ENCODE measurements at regions not wholly inside any gene's neighbourhood (a gene's known extent, or its start where the extent isn't known, plus 50 kb on each side); places are given as distances from the start of the nearest gene placed in this dataset.
A peak's percentile ranks its signal among the peaks of the same experiment; 100 is the strongest.
"Not testable (repeated sequence)": the region's sequence is repeated elsewhere in the genome, so short reads cannot be mapped to it uniquely, and the experiment has no call there.

GRCh38 chr21:15204140-15204969 is 139.6 kb upstream of the NRIP1 start:
- no peak for FAIRE-seq

- FAIRE-seq: no peak
These were observed 140.1 kb upstream of the NRIP1 start for GRCh38 chr21:15204970-15205286.

- FAIRE-seq: no peak
These were observed 141.7 kb upstream of the NRIP1 start for GRCh38 chr21:15206514-15206913.

- no peak for FAIRE-seq
These were observed 142.4 kb upstream of the NRIP1 start for GRCh38 chr21:15207231-15207630.

GRCh38 chr21:15207635-15208370 is 143.0 kb upstream of the NRIP1 start:
- no peak for FAIRE-seq

- no peak for FAIRE-seq
These were observed 144.0 kb upstream of the NRIP1 start for GRCh38 chr21:15208786-15209185.

- FAIRE-seq: no peak
These were observed 144.4 kb upstream of the NRIP1 start for GRCh38 chr21:15209224-15209623.

- FAIRE-seq: no peak
These were observed 145.5 kb upstream of the NRIP1 start for GRCh38 chr21:15210235-15210678.

GRCh38 chr21:15211491-15212133 is 146.8 kb upstream of the NRIP1 start:
- FAIRE-seq: no peak

- FAIRE-seq: no peak
These were observed 147.4 kb upstream of the NRIP1 start for GRCh38 chr21:15212206-15212605.

- FAIRE-seq: not testable (repeated sequence)
These were observed 153.7 kb upstream of the NRIP1 start for GRCh38 chr21:15218476-15218875.

GRCh38 chr21:15219039-15219438 is 154.2 kb upstream of the NRIP1 start:
- no peak for FAIRE-seq

- FAIRE-seq: no peak
These were observed 155.1 kb upstream of the NRIP1 start for GRCh38 chr21:15219894-15220293.

- peak; percentile 64 for FAIRE-seq
These were observed 157.1 kb upstream of the NRIP1 start for GRCh38 chr21:15221799-15222386.

GRCh38 chr21:15222707-15223106 is 157.9 kb upstream of the NRIP1 start:
- FAIRE-seq: no peak

GRCh38 chr21:15224346-15225086 is 159.7 kb upstream of the NRIP1 start:
- no peak for FAIRE-seq

GRCh38 chr21:15227919-15228318 is 163.1 kb upstream of the NRIP1 start:
- FAIRE-seq: no peak

- no peak for FAIRE-seq
These were observed 164.6 kb upstream of the NRIP1 start for GRCh38 chr21:15229390-15229789.

GRCh38 chr21:15233611-15234010 is 168.8 kb upstream of the NRIP1 start:
- no peak for FAIRE-seq

- FAIRE-seq: no peak
These were observed 171.3 kb upstream of the NRIP1 start for GRCh38 chr21:15236111-15236510.

- no peak for FAIRE-seq
These were observed 176.0 kb upstream of the NRIP1 start for GRCh38 chr21:15240848-15241247.

GRCh38 chr21:15241997-15242736 is 177.4 kb upstream of the NRIP1 start:
- no peak for FAIRE-seq

All from endometrium (tissue), 2 donors.